Epithelial cell of proximal tubule (primary cell): ENCODE measurements at regions not wholly inside any gene's neighbourhood (a gene's known extent, or its start where the extent isn't known, plus 50 kb on each side); places are given as distances from the start of the nearest gene placed in this dataset.

Experiments
- DNase-seq: peaks from one replicate; pipeline ENCODE4 v3.0.0-alpha.2; 2011; ENCODE audit warnings: low read depth
- H3K4me3 ChIP-seq: 2 replicates; pipeline ENCODE4 v1.5.1; 2011; ENCODE audit warnings: low read depth, mild to moderate bottlenecking, low read length
- CTCF ChIP-seq: conservative IDR thresholded peaks from 2 replicates; pipeline ENCODE4 v1.5.1; 2012; ENCODE audit warnings: low read depth, mild to moderate bottlenecking, low read length

GRCh38 chr1:188937965-188938551 is 1539.6 kb downstream of the BRINP3 start:
- TF ChIP-seq CTCF, result peak; percentile 50
- H3K4me3 ChIP-seq, result no peak overlapping the region
- DNase-seq, result no peak

GRCh38 chr1:188941986-188942385 is 1535.7 kb downstream of the BRINP3 start:
- TF ChIP-seq CTCF, result no peak

GRCh38 chr1:188949701-188950100 is 1528.0 kb downstream of the BRINP3 start:
- no peak for DNase-seq
- no peak overlapping the region for H3K4me3 ChIP-seq
- no peak for TF ChIP-seq CTCF

More at GRCh38 chr1:188941986-188942385, 1535.7 kb downstream of the BRINP3 start:
- DNase-seq, result no peak
- H3K4me3 ChIP-seq, result no peak overlapping the region

GRCh38 chr1:188958461-188959115 is 1519.1 kb downstream of the BRINP3 start:
- DNase-seq, result no peak
- no peak for TF ChIP-seq CTCF
- no peak overlapping the region for H3K4me3 ChIP-seq

GRCh38 chr1:188986745-188987417 is 1490.8 kb downstream of the BRINP3 start:
- no peak for TF ChIP-seq CTCF
- H3K4me3 ChIP-seq, result no peak overlapping the region
- no peak for DNase-seq

- no peak overlapping the region for H3K4me3 ChIP-seq
- no peak for TF ChIP-seq CTCF
- DNase-seq, result no peak
These were observed 1489.1 kb downstream of the BRINP3 start for GRCh38 chr1:188988589-188988988.
